GM19395 (cell line): ENCODE measurements at regions not wholly inside any gene's neighbourhood (a gene's known extent, or its start where the extent isn't known, plus 50 kb on each side); places are given as distances from the start of the nearest gene placed in this dataset.
"Not testable (repeated sequence)": the region's sequence is repeated elsewhere in the genome, so short reads cannot be mapped to it uniquely, and the experiment has no call there.

Experiments
- ATAC-seq: cut with Tn5 transposase; IDR thresholded peaks from one replicate; pipeline ENCODE4 v1.9.1; 2021; ENCODE audit warnings: mild to moderate bottlenecking, moderate library complexity; ENCODE audit not compliant: unreplicated experiment

- ATAC-seq, result no peak
Observed at GRCh38 chr5:30279237-30279636, 914.2 kb upstream of the CDH6 start.

- no peak for ATAC-seq
Observed at GRCh38 chr5:30267026-30267425, 926.5 kb upstream of the CDH6 start.

GRCh38 chr5:30239331-30240022, 954.0 kb upstream of the CDH6 start:
- ATAC-seq, result no peak

GRCh38 chr5:30237189-30237588, 956.3 kb upstream of the CDH6 start:
- ATAC-seq, result no peak

- no peak for ATAC-seq
Observed at GRCh38 chr5:30209755-30210154, 983.7 kb upstream of the CDH6 start.

GRCh38 chr5:30197662-30198061, 995.8 kb upstream of the CDH6 start:
- no peak for ATAC-seq

GRCh38 chr5:30195036-30195435, 998.5 kb upstream of the CDH6 start:
- no peak for ATAC-seq

GRCh38 chr5:30194595-30194994, 998.9 kb upstream of the CDH6 start:
- ATAC-seq, result no peak

- ATAC-seq, result no peak
Observed at GRCh38 chr5:30183795-30184194, 1009.7 kb upstream of the CDH6 start.

GRCh38 chr5:30156156-30156555, 1037.3 kb upstream of the CDH6 start:
- ATAC-seq, result no peak

- ATAC-seq, result no peak
Observed at GRCh38 chr5:30152431-30152830, 1041.1 kb upstream of the CDH6 start.

- no peak for ATAC-seq
Observed at GRCh38 chr5:30150231-30150630, 1043.3 kb upstream of the CDH6 start.

- ATAC-seq, result no peak
Observed at GRCh38 chr5:30149526-30149925, 1044.0 kb upstream of the CDH6 start.

- ATAC-seq, result no peak
Observed at GRCh38 chr5:30147976-30148375, 1045.5 kb upstream of the CDH6 start.

GRCh38 chr5:30144059-30144458, 1049.4 kb upstream of the CDH6 start:
- not testable (repeated sequence) for ATAC-seq

- no peak for ATAC-seq
Observed at GRCh38 chr5:30142432-30142831, 1051.1 kb upstream of the CDH6 start.

- ATAC-seq, result no peak
Observed at GRCh38 chr5:30121043-30121442, 1072.4 kb upstream of the CDH6 start.

GRCh38 chr5:30117135-30117534, 1076.4 kb upstream of the CDH6 start:
- ATAC-seq, result no peak

- ATAC-seq, result no peak
Observed at GRCh38 chr5:30113542-30113941, 1079.9 kb upstream of the CDH6 start.

- ATAC-seq, result no peak
Observed at GRCh38 chr5:30112867-30113266, 1080.6 kb upstream of the CDH6 start.

- no peak for ATAC-seq
Observed at GRCh38 chr5:30108051-30108450, 1085.4 kb upstream of the CDH6 start.

- no peak for ATAC-seq
Observed at GRCh38 chr5:30106596-30106995, 1086.9 kb upstream of the CDH6 start.

GRCh38 chr5:30104872-30105596, 1088.5 kb upstream of the CDH6 start:
- ATAC-seq, result no peak
